ENCODE measurements at regions not wholly inside any gene's neighbourhood (a gene's known extent, or its start where the extent isn't known, plus 50 kb on each side); places are given as distances from the start of the nearest gene placed in this dataset.

DNA sequence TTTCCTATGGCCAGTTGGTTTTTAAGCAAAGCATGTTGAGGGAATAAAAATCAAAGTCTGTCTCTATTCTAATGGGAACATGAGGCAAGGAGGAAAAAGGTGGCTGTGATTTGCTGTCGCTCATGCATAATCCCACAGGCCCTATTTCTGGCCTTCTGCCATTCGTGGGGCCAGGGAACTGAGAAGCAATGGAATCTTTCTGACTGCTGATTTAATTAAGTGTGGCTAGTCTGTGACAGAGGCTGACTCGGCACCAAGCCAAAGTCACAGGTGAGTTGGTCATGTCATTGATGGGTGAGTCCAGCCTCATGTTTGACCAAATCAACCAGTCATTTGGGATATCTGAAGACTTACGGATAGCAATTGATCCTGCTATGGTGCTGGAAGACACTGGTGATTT, 429.3 kb upstream of the CADM1 start:
- H3K4me3 ChIP-seq (ENCODE audit: low read length), result no peak overlapping the region
- no peaks in the 10 kb centered on the region for H3K9me3 ChIP-seq (ENCODE audit: insufficient read depth, low read length)
- no peak overlapping the region for H3K4me2 ChIP-seq (ENCODE audit: low read length)
- H2AFZ ChIP-seq (ENCODE audit: low read depth, low read length), result no peak overlapping the region
- no peaks in the 10 kb centered on the region for H3K36me3 ChIP-seq (replicated peaks; ENCODE audit: low read depth, low read length)
- no peaks in the 10 kb centered on the region for H4K20me1 ChIP-seq (ENCODE audit: insufficient read depth, low read length)
- H3K27ac ChIP-seq (ENCODE audit: low read length), result no peak overlapping the region
- H3K79me2 ChIP-seq (ENCODE audit: low read length), result no peaks in the 10 kb centered on the region
- H3K27me3 ChIP-seq (ENCODE audit: low read depth, low read length), result no peaks in the 10 kb centered on the region
- no peak overlapping the region for H3K9ac ChIP-seq (ENCODE audit: low read length)
- H3K4me1 ChIP-seq (ENCODE audit: low read length), result peaks cover 60% of the 10 kb centered on the region
- TF ChIP-seq, protein P1, sequence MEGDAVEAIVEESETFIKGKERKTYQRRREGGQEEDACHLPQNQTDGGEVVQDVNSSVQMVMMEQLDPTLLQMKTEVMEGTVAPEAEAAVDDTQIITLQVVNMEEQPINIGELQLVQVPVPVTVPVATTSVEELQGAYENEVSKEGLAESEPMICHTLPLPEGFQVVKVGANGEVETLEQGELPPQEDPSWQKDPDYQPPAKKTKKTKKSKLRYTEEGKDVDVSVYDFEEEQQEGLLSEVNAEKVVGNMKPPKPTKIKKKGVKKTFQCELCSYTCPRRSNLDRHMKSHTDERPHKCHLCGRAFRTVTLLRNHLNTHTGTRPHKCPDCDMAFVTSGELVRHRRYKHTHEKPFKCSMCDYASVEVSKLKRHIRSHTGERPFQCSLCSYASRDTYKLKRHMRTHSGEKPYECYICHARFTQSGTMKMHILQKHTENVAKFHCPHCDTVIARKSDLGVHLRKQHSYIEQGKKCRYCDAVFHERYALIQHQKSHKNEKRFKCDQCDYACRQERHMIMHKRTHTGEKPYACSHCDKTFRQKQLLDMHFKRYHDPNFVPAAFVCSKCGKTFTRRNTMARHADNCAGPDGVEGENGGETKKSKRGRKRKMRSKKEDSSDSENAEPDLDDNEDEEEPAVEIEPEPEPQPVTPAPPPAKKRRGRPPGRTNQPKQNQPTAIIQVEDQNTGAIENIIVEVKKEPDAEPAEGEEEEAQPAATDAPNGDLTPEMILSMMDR (IDR thresholded peaks at IDR 0.05; ENCODE audit: low read depth, low read length), result no peak
- TF ChIP-seq EZH2phosphoT487 (IDR thresholded peaks at IDR 0.05; ENCODE audit: low read depth), result no peak

DNA sequence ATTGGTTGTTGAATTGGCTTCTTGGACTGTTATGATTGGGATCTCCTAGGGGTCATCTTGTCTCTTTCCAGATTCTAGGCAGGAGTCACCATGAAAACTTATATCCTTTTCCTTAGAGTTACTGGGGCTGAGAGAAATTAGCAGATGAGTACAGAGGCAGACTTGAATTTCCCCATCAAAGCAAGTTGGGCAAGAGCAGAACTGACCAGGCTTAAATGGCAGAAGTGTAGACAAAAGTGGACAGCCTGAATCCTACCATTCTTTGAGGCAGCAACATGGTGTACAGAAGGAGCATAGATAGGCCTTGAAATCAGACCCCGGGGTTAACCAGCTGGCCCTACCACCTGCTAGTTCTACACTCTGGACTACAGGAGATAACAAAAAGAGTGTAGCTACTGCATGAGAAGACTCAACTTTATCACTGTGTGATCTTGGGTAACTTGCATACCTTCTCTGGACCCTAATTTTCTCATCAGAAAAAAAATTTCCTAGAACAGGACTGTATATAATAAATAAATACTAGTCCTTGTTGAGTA, 427.4 kb upstream of the CADM1 start:
- TF ChIP-seq, protein P1 (IDR thresholded peaks at IDR 0.05; ENCODE audit: low read depth, low read length), result no peak
- TF ChIP-seq EZH2phosphoT487 (IDR thresholded peaks at IDR 0.05; ENCODE audit: low read depth), result no peak
- Histone ChIP-seq H3K27me3 (ENCODE audit: low read depth, low read length) (no peaks in the 10 kb centered on the region), H3K9ac (ENCODE audit: low read length) (peak overlapping the region; percentile 76; the same call in 1 of the 2 replicates), H3K27ac (ENCODE audit: low read length) (peak overlapping the region; percentile 97), H4K20me1 (ENCODE audit: insufficient read depth, low read length) (no peaks in the 10 kb centered on the region), H3K79me2 (ENCODE audit: low read length) (no peaks in the 10 kb centered on the region), H3K4me2 (ENCODE audit: low read length) (peak overlapping the region; percentile 71), H3K9me3 (ENCODE audit: insufficient read depth, low read length) (no peaks in the 10 kb centered on the region), H2AFZ (ENCODE audit: low read depth, low read length) (no peak overlapping the region), H3K4me1 (ENCODE audit: low read length) (peaks cover 73% of the 10 kb centered on the region), H3K36me3 (replicated peaks; ENCODE audit: low read depth, low read length) (no peaks in the 10 kb centered on the region), H3K4me3 (ENCODE audit: low read length) (peak overlapping the region; percentile 11; the same call in 1 of the 2 replicates)

DNA sequence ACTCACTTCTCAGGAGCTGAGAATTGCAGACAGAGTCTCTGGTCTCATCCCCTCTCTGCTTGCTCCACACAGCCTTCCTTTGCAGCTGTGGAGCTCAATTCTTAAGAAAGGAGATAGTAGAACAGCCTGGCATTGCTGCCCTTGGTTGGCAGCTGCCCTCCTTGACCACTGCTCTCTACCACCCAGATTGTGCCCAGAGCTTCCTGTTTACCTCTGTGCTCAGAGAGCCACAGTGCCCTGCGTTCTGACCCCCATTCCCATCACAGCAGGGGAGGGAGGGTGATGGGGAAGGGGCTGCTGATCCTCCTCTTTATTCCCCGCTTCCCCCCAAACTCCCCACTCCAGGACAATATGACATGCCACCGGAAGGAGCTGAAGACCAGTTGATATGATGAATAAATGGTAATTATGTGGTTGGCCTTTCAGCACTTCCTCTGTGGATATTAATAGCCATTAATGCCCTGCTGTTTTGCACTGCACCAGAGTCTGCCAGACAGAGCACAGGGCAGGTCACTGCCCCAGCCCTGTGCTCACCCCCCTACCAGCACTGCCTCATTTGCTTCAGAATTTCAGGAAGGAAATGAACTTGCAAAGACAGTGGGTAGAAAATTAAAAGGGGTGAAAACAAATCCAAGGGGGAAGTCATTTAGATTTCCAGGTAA, 426.8 kb upstream of the CADM1 start:
- no peaks in the 10 kb centered on the region for H3K79me2 ChIP-seq (ENCODE audit: low read length)
- peak overlapping the region; percentile 19; the same call in 1 of the 2 replicates for H3K4me3 ChIP-seq (ENCODE audit: low read length)
- H3K4me2 ChIP-seq (ENCODE audit: low read length), result peak overlapping the region; percentile 71
- no peak for TF ChIP-seq EZH2phosphoT487 (IDR thresholded peaks at IDR 0.05; ENCODE audit: low read depth)
- TF ChIP-seq, protein P1 (IDR thresholded peaks at IDR 0.05; ENCODE audit: low read depth, low read length), result no peak
- no peaks in the 10 kb centered on the region for H3K27me3 ChIP-seq (ENCODE audit: low read depth, low read length)
- peak overlapping the region; percentile 76; the same call in 1 of the 2 replicates for H3K9ac ChIP-seq (ENCODE audit: low read length)
- H2AFZ ChIP-seq (ENCODE audit: low read depth, low read length), result no peak overlapping the region
- H3K27ac ChIP-seq (ENCODE audit: low read length), result peak overlapping the region; percentile 97
- H3K4me1 ChIP-seq (ENCODE audit: low read length), result peaks cover 75% of the 10 kb centered on the region
- H4K20me1 ChIP-seq (ENCODE audit: insufficient read depth, low read length), result no peaks in the 10 kb centered on the region
- H3K9me3 ChIP-seq (ENCODE audit: insufficient read depth, low read length), result no peaks in the 10 kb centered on the region
- H3K36me3 ChIP-seq (replicated peaks; ENCODE audit: low read depth, low read length), result no peaks in the 10 kb centered on the region

DNA sequence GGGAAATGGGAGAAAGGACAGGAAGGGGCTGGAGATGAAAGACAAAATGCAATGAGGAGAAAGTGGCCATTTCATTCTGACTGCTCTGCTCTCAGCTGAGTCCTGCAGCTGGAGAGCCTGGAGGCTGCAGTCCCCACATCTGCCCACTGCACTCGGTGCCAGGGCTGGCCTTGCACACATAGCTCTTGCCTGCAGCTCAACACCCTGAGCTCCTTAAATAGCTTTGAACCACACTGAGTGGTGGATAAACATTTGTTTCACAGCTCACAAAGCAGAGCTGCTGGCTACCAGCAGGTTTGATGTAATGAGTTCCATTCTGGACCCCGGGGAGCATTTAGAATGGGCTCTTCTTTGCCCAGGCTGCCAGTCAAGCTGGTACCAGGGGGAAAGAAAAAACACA, 426.1 kb upstream of the CADM1 start:
- Histone ChIP-seq H3K27me3 (ENCODE audit: low read depth, low read length) (no peaks in the 10 kb centered on the region), H2AFZ (ENCODE audit: low read depth, low read length) (no peak overlapping the region), H3K4me1 (ENCODE audit: low read length) (peaks cover 82% of the 10 kb centered on the region), H3K27ac (ENCODE audit: low read length) (peak overlapping the region; percentile 97), H3K9me3 (ENCODE audit: insufficient read depth, low read length) (no peaks in the 10 kb centered on the region), H3K4me3 (ENCODE audit: low read length) (peak overlapping the region; percentile 38), H4K20me1 (ENCODE audit: insufficient read depth, low read length) (no peaks in the 10 kb centered on the region), H3K36me3 (replicated peaks; ENCODE audit: low read depth, low read length) (no peaks in the 10 kb centered on the region), H3K4me2 (ENCODE audit: low read length) (peak overlapping the region; percentile 71), H3K79me2 (ENCODE audit: low read length) (no peaks in the 10 kb centered on the region), H3K9ac (ENCODE audit: low read length) (peak overlapping the region; percentile 76)
- TF ChIP-seq EZH2phosphoT487 (IDR thresholded peaks at IDR 0.05; ENCODE audit: low read depth), result no peak
- TF ChIP-seq, protein P1 (IDR thresholded peaks at IDR 0.05; ENCODE audit: low read depth, low read length), result no peak

All from OCI-LY3 (cell line).